ENCODE measurements at regions not wholly inside any gene's neighbourhood (a gene's known extent, or its start where the extent isn't known, plus 50 kb on each side); places are given as distances from the start of the nearest gene placed in this dataset.
A peak's percentile ranks its signal among the peaks of the same experiment; 100 is the strongest.
"Not testable (repeated sequence)": the region's sequence is repeated elsewhere in the genome, so short reads cannot be mapped to it uniquely, and the experiment has no call there.

DNA sequence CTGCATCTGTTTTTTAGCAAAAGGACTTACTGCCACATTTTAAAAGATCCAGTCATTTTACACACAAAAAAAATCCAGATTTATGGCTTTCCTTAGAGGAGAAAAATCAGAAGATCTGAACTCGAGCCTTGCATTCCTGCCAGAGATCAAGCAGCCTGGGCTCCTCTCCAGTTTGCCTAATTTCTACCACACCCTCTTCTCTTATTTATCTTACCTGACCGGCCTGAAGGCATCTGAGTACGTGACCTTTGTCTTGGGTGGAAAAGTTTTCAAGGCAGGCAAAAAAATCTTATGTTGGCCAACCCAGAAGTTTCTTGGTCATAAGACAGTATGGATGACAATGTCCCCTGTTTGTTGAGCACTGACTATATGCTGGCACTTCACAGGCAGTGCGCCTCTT is 60.3 kb downstream of the CHRD start:
- DNase-seq (ENCODE audit: low read depth in 2 of 2) = no peak

DNA sequence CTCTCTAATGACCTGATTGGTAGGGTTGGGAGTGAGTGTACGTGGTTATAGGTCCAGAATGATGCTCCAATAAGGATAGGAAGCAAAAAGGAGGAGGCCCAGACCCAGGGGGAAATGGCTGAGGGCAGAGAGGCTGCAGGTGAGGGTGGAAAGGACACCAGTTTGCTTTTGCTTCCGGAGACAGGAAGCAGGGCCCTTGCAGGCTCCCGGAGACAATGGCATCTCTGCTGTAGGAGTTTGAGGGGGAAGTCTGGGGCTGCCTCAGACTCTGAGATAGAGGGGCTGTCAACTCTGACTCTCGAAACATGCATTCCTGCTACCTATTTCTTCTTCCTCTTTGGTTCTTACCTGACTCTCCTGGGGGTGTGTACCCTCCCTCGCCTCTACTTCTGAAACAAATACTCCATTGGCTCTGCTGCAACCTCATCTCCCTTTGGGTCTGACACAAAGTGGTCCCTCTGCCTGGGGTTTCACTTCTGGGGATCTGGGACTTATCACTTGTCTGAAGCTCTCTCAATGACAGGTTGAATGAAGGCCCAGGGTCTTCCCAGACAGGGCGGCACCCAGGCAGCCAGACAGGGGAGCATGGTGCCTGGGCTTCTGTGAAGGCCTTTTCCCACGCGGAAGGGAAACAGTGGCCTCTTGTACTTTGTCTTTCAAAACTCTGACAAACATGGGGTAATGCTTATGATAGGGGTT is 61.5 kb downstream of the CHRD start:
- peak in 1 of 2 donors; percentile 9 for DNase-seq (ENCODE audit: low read depth in 2 of 2)

DNA sequence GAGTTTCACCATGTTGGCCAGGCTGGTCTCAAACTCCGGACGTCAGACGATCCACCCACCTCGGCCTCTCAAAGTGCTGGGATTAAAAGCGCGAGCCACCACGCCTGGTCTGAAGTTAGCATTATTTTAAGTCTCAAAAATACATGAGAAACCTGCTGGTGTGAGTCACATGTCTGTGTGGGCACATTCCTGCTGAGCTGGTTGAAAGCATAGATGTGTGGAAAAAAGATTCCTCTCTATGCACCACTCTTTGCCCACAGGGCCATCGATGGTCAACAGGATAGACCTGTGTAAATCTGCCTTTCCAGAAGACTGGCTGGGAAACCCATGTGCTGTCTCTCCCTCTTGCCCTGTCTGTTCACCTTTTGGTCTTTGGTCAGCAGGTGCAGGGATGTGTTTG is 63.5 kb downstream of the CHRD start:
- no peak for DNase-seq (ENCODE audit: low read depth in 2 of 2)

DNA sequence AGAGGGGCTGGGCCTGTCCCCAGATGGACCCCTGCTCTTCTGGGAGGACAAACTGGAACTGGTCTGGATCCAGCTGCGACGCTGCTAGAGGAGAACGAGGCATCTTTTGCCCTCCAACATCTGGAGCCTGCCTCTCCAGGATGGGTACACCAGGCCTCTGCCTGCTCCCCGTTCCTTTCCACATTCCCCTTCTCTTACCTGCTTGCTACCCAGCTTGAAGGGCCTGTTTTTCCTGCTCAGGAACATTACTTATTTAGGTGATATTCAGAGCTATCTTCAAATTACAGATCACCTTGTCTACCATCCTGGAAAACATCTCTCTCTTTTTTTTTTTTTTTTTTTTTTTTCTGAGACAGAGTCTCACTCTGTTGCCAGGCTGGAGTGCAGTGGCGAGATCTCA is 64.0 kb downstream of the CHRD start:
- DNase-seq (ENCODE audit: low read depth in 2 of 2) = no peak

DNA sequence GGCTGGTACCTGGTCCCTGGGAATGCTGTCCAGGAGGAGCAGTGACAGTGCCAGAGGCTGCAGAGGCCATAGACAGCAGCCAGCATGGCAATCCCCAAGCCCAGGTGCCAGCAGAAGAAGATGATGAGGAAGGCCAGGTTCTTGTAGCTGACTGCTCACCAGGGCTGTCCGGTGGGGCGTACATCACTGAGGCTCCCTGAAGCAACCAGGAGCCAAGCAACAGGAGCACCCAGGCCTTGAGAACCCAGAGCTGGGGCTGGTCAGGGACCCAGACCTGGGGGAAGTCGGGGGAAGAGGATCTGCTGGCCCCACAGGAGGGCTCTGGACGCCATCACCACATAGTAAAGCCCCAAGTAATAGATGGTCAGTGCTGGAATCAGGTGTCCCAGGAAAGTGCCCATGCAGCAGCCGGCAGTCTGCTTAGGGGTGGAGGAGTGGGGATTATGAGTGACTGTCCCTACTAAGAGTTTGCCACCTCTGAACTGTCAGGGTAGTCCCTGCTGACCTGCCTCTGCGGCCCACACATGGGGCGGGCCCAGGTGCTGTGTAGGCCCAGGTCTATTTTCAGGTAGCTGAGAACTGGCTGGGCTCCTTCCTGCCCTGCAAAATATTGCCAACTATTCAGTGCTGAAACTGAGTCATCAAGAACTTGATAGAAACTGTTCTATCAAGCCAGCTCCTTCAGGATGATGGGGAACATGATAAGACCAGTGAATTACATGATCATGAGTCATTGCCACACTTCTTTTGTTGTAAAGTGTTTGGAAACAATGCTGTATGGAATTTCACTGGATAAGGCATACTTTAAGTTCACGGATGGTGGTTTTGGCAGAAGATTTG is 68.7 kb downstream of the CHRD start:
- DNase-seq (ENCODE audit: low read depth in 2 of 2) = peak; percentile 34 to 97

DNA sequence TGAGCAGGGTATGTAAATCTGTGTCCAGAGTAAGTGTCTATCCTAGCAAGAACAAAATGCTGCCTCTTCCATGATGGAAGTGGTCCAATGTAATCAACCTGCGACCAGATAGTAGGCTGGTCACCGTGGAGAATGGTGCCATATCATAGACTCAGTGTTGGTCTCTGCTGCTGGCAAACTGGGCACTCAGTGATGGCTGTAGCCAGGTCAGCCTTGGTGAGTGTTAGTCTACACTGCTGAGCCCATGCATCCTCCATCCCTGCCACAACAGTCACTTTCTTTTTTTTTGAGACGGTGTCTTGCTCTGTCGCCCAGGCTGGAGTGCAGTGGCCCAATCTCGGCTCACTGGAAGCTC is 69.3 kb downstream of the CHRD start:
- no peak for DNase-seq (ENCODE audit: low read depth in 2 of 2)

DNA sequence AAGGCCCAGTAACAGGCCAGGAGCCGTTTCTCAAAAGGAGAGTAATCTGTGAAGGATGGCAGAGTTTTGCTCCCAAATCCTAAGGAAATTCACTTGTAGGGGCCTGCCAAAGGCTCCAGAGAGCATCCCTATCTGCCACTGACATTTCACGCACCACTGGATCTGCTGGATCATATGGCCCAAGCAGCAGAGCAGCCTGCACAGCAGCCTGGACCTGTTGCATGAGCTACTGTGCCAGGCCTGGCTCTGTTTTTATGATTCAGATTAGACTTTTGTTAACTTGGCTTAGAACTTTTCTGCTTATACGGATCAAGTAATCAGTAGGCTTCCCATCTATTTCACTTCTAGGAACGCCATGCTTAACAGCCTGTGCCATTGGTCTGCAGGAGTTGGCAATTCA is 70.7 kb downstream of the CHRD start:
- DNase-seq (ENCODE audit: low read depth in 2 of 2) = no peak

DNA sequence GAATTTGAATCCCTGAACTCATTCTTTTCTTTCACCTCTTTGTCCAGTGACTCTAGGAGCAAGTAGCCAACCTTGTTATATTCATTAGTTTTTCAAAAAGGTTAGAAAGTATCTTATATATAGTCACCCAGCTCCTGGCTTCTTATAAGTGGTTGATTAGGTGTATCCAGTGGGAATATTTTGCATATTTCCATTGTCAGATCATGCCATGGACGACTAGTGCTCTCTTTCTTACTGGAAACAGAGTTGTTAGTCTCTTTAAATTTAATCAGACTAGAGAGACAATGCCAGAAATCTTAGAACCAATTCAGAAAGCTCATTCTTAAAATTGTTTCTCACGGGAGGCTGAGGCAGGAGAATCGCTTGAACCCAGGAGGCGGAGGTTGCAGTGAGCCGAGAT is 73.4 kb downstream of the CHRD start:
- no peak for DNase-seq (ENCODE audit: low read depth in 2 of 2)

DNA sequence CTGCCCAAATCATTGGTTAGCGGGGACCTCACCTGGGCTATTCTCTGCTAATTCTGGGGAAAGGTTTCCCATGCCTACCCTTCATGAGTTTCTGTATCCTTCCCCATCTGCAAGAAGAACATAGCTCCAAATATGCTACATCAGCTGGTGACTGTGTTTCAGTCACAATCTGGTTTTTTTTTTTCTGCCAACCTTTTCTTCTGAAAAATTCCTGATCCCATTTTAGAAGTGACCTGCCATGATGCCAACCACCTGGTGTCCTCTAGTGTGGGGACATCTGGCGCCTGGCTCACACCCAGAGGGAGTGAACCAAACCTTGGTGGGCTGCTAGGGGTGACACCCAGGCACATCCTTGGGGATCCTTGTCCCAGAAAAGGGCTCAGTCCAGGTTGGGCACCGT is 76.1 kb downstream of the CHRD start:
- DNase-seq (ENCODE audit: low read depth in 2 of 2) = no peak

DNA sequence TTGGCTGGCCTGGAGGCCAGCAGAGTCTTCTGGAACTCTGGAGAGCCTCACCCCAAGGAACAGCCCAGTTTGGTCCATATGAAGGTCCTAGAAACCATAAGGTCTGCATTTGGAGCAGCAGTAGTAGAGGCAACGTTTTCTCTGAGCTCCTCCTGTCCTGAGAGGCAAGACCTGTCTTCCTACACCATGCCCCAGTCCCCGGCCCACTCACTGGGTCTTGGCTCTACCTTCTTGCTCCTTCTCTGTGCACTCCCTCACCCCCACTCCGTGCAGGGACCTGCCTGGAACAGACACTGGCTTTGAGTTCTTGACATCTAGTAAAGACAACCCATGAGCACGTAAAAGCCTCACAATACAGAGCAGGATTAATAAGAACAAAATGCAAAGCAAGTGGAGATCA is 76.6 kb downstream of the CHRD start:
- no peak for DNase-seq (ENCODE audit: low read depth in 2 of 2)

DNA sequence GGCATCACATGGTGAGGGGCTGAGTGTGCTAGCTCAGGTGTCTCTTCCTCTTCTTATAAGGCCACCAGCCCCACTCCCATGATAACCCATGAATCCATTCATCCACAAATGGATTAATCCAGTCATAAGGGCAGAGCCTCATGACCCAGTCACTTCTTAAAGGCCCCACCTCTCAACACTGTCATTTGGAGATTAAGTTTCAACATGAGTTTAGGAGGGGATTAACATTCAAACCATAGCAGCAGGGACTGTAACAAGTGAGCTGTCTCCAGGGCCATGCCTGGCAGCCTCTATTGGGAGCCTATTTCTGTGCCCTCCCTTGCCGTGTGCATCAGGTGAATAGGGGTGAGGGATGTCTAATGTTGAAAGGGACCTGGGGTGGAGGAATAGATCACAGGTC is 77.5 kb downstream of the CHRD start:
- DNase-seq (ENCODE audit: low read depth in 2 of 2) = no peak

DNA sequence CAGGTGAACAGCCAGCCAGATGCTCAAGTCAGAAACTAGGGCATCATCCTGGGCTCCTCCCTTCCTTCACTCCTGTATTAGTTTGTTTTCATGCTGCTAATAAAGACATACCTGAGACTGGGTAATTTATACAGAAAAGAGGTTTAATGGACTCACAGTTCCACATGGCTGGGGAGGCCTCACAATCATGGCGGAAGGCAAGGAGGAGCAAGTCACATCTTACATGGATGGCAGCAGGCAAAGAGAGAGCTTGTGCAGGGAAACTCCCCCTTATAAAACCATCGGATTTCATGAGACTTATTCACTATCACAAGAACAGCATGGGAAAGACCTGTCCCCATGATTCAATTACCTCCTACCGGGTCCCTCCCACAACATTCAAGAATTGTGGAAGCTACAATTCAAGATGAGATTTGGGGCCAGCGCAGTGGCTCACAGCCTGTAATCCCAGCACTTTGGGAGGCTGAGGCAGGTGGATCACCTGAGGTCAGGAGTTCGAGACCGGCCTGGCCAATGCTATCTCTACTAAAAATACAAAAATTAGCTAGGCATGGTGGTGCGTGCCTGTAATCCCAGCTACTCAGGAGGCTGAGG is 78.0 kb downstream of the CHRD start:
- not testable (repeated sequence) for DNase-seq (ENCODE audit: low read depth in 2 of 2)

DNA sequence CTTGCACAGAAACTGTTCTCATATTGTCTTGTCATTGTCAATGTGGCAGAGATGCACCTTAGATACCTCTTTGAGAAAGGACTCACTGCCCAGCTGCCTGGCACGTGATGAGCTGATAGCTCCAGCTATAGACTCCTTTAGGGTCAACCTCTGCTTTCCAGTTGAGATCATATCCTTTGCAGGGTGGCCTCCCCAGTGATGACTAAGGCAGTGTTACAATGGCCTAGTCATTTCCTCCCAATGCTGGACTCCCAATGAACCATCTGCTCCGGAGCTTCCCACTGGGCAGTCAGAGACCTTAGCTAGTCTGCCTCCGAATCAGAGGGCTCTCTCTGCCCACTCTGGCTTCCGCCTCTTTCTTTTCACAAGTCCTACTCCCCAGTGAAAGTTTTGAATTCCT is 79.5 kb downstream of the CHRD start:
- peak; percentile 90 to 99 for DNase-seq (ENCODE audit: low read depth in 2 of 2)

DNA sequence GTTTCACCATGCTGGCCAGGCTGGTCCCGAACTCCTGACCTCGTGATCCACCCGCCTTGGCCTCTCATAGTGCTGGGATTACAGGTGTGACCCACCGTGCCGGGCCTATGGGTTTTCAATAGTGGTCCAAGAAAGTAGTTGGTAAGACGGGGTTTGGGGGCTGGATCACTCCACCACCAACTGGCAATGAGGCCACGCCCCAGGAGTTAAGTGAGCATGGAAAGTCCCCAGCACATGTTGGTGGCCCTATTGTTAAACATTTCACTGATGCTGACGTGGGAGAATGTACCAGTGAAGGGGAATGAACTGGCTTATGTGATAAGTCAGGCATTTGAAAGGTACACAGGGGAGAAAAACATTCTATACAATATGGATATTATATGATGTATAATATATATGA is 80.4 kb downstream of the CHRD start:
- DNase-seq (ENCODE audit: low read depth in 2 of 2) = peak; percentile 51 to 65

DNA sequence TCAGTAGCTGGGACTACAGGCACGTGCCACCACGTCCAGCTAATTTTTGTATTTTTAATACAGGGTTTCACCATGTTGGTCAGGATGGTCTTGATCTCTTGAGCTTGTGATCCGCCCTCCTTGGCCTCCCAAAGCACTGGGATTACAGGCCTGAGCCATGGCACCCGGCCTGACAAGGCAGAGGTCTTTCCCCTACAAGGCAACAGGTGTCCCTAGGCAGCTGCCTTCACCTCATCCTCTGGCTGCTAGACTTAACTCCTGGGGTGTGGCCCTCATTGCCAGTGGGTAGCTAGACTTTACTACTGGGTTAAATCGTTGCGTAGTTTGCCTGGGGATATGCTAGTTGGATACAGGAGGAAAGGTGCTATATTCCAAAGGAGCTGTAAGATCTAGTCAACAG is 81.4 kb downstream of the CHRD start:
- DNase-seq (ENCODE audit: low read depth in 2 of 2) = no peak

DNA sequence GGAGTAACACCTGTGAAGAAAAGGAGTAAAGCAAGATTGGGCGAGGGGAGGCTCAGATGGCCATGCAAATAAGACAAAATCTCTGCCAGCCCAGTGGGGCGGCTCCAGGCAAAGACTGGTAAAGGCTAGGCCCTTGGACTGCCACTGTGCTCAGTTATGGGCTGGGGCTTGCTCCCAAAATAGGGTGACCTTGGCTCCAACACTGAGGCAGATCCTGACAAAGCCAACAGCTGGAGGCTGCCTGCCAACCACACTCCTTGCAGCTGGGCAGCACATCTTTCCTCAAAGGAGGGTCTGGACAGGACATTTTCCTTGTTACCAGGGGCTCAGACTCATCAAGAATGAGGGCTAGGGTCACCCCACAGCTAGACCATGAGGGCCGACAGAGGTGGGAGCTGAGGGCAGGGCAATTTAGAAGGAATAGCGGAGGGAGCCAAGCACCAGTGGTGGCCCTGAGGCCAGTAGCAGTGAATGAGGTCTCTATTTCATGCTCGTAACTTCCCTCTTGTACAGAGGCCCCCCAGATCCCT is 86.1 kb downstream of the CHRD start:
- DNase-seq (ENCODE audit: low read depth in 2 of 2) = no peak

DNA sequence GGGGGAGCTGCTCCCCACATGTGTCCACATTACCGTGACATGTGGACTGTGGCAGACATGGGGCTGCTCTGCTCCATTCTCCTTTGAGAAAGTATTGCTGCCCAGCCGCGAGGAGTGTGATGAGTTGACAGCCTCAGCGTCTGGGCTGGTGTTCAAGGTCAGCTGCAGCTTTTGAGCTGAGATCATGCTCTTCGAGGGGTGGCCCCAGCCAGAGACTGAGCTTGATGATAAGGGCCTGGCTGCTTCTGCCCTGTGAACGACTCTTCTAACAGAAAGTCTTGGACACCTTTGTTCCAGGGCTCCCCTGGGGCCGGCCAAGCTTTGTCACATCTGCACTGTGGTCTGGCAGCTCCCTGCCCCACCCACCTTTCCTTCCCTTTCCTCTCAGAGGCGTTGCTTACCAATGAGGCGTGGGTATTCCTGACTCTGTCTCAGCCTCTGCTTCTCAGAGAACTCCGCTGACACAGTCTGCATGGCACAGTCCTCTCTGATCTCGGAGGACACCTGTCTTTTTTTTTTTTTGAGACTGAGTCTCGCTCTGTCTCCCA is 86.6 kb downstream of the CHRD start:
- DNase-seq (ENCODE audit: low read depth in 2 of 2) = peak in 1 of 2 donors; percentile 60

DNA sequence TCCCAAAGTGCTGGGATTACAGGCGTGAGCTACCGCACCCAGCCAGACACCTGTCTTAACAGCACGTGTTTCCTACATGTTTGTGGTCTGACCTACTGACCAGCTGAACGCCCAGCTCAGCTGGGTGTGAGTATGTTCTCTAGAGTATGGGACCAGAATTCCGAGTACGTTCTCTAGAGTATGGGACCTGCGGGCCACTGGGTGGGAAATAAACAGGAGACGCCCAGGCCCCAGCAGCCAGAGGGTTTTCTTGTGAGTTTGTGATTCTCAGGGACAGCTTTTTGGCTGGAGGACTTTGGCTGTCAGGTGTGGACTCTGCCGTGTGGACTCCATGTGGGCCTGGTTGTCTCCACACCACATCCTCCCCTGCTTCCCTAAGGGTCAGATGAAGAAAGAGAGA is 87.3 kb downstream of the CHRD start:
- DNase-seq (ENCODE audit: low read depth in 2 of 2) = peak in 1 of 2 donors; percentile 23

DNA sequence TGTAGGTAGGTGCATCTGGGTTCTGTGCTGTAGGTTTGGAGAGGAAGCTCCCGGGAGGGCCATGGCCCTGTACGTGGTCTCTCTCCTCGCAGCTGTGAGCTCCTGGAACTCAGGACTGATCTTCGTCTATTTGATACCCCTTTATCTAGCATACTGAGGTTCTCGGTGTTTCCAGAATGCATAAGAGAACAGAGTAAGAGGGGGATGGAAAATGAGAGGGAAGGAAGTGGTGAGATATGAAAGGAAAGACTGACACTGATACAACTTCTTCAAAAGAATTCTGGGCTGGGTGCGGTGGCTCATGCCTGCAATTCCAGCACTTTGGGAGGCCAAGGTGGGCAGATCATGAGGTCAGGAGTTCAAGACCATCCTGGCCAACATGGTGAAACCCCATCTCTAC is 90.7 kb downstream of the CHRD start:
- no peak for DNase-seq (ENCODE audit: low read depth in 2 of 2)

DNA sequence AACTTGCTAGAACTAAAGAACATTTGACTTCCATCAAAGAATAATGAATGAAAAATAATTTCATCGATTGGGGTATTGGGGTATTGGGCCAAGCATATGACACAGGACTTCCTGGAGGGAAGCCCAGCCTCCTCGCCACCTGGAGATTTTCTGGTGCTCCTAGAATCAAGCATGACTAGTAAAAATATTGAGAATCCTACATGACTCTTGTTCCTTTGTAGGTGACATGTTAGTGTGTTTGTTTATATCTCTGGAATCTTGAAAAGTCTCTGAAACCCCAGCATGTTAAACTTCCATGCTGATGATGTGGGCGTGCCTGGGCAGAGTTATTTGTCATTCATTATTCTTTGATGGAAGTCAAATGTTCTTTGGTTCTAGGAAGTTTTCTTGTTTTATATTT is 90.1 kb upstream of the EPHB3 start:
- no peak for DNase-seq (ENCODE audit: low read depth in 2 of 2)

DNA sequence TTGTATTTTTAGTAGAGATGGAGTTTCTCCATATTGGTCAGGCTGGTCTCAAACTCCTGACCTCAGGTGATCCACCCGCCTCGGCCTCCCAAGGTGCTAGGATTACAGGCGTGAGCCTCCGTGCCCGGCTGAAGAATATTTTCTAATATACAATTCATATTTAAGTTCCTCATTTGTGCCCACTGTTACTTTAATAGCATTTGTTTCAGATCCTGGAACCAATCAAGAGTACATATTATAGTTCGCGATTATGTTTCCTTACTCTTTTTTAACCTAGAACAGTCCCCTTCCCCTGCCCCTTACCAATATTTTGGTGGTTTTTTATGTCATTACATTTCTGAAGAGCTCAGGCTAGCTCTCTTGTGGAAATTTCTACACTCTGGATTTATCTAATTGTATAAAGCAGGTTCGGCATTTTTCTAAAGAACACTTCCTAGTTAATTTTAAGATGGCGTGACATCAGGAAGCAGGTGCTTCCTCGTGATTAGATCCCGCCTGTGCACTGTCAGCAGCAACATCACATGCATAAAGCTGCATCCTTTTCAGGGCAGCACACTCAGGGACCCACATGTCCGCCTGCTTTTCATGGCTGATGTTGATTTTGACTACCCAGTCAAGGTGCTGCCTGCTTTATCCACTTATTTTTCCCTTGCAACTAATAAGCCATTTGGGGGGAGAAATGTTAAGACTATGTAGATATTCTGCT is 88.7 kb upstream of the EPHB3 start:
- DNase-seq (ENCODE audit: low read depth in 2 of 2) = peak; percentile 94 to 99

DNA sequence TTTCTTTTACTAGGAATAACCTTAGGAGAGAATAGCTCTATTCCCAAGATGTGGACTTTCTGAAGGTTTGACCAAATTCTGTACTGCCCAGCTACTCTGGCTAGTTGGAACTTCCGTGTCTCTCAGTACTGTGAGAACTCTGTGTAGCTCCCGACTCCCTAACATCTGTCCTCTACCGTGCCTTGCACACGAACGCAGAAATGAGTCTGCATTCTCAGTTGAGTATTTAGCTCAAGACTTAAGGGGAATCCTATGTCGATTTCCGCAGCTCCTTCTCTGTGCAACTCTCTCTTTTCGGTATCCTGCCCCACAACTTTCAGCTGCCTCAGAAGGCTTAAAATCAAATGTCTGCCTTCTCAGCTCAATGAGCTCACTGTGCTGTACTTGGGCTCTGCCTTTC is 86.7 kb upstream of the EPHB3 start:
- no peak for DNase-seq (ENCODE audit: low read depth in 2 of 2)
